ENCODE measurements at regions not wholly inside any gene's neighbourhood (a gene's known extent, or its start where the extent isn't known, plus 50 kb on each side); places are given as distances from the start of the nearest gene placed in this dataset.

DNA sequence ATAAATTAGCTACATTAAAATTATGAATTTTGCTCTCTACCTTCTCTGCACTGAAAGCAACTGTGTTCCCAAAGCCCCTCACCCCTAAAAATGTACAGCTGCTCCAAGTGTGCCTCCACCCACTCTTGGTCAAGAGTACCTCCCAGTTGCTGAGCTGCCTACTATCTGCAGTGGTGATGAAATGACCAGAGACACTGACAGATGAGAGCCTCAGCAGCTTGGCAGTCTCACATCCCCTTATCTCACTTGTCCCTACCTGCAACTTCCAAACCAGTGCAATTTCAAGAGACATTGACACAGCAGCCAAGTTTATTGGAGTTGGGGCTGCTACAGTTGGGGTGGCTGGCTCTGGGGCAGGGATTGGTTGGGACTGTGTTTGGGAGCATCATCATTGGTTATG, 52.2 kb upstream of the COL6A5 start:
- no peak for TF ChIP-seq EP300 (IDR thresholded peaks at IDR 0.05)
- TF ChIP-seq, protein P1, sequence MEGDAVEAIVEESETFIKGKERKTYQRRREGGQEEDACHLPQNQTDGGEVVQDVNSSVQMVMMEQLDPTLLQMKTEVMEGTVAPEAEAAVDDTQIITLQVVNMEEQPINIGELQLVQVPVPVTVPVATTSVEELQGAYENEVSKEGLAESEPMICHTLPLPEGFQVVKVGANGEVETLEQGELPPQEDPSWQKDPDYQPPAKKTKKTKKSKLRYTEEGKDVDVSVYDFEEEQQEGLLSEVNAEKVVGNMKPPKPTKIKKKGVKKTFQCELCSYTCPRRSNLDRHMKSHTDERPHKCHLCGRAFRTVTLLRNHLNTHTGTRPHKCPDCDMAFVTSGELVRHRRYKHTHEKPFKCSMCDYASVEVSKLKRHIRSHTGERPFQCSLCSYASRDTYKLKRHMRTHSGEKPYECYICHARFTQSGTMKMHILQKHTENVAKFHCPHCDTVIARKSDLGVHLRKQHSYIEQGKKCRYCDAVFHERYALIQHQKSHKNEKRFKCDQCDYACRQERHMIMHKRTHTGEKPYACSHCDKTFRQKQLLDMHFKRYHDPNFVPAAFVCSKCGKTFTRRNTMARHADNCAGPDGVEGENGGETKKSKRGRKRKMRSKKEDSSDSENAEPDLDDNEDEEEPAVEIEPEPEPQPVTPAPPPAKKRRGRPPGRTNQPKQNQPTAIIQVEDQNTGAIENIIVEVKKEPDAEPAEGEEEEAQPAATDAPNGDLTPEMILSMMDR (IDR thresholded peaks at IDR 0.05): no peak
- no peak for TF ChIP-seq POLR2A (IDR thresholded peaks at IDR 0.05)
